ENCODE measurements at regions not wholly inside any gene's neighbourhood (a gene's known extent, or its start where the extent isn't known, plus 50 kb on each side); places are given as distances from the start of the nearest gene placed in this dataset.

- no peak for DNase-seq
Measured at GRCh38 chr2:225340923-225341322, 58.6 kb upstream of the NYAP2 start.

DNA sequence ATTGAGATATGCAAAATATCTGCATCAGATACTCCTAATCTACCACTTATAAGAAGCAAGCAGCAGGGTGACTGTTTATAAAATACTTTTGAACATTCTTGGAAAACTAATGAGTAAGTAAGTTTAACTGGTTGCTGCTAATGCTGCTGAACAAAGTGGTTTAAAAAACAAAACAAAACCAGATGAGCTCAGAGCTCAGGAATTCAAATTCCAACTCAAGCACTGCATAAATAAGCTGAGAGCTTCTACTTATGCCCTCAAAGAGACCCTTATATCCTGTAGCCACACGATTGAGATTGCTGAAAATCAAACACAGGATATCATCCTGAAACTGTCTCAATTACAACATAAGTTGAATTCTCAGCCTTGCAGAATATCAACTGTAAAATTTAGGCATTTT, 62.3 kb upstream of the NYAP2 start:
- no peak for DNase-seq

GRCh38 chr2:225334514-225334913, 65.0 kb upstream of the NYAP2 start:
- no peak for DNase-seq

GRCh38 chr2:225328192-225328591, 71.3 kb upstream of the NYAP2 start:
- DNase-seq, result no peak

GRCh38 chr2:225326969-225327368, 72.5 kb upstream of the NYAP2 start:
- DNase-seq, result no peak

GRCh38 chr2:225319872-225320271, 79.6 kb upstream of the NYAP2 start:
- no peak for DNase-seq

- no peak for DNase-seq
Measured at GRCh38 chr2:225318440-225318839, 81.1 kb upstream of the NYAP2 start.

DNA sequence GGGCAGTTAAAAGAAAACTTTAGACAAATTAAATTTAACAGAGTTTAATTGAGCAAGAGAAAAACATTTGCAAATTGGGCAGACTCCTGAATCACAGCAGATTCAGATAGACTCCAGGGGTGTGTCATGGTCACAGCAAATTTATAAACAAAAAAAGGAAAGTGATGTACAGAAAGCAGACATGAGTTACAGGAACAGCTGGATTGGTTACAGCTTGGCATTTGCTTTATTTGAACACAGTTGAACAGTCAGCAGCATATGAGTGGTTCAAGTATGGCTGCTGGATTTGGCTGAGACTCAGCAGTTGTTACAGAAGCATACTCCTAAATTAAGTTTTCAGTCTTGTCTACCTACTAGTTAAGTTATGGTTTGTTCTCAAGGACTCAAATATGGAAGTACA, 82.3 kb upstream of the NYAP2 start:
- no peak for DNase-seq

GRCh38 chr2:225310745-225311144, 88.8 kb upstream of the NYAP2 start:
- DNase-seq, result no peak

DNA sequence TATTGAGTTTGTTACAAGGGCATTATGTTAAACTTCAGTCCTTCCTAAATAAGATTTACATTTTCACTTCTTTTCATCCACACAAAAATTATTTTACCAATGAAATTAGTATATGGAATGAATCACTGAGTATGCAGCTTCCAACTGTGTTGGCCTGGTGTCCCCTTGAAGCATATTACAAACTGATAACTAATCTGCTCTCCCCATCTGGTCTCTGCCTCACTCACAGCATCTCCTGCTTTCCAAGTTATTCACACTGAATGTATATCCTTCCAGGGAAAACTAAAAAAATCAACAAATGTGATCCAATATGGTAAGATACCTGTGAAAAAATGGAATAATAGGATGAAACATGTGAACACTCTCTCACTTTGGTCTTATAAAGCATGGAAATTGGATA, 90.0 kb upstream of the NYAP2 start:
- DNase-seq, result no peak

DNA sequence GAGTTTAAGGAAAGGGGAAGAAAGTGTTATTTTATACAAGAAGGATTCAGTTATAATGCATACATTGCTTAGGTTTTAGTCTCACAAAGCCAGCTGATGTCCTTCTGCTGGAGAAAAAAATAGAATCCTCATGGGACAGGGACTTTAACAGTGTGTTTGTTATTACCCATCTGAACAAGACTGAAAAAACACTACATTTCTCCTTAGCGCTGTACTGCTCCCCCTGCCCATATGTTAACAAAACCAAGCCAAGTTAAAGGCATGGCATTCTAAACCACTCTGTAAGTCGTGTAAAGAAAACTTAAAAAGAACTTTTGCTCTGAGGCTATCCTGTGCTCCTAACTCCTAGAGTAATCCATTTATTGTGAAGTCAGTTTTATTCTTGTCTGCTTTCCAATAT, 102.6 kb upstream of the NYAP2 start:
- DNase-seq, result no peak

DNA sequence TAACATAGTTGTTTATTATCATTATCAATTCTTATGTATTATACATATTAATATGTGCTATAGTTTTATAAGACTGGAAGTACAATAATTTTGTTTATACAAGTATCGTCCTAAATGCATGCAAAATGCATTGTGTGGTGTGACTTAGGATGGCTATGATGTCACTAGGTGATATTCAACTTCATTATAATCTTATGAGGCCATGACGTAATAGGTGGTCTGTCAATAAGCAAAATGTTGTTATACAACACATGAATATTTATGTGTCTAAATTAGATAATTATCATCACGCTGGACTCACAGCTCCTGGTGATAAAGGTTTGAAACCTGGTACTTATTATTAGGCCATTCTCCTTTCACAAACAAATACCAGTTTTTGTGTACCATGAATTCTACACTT, 104.4 kb upstream of the NYAP2 start:
- DNase-seq, result no peak

DNA sequence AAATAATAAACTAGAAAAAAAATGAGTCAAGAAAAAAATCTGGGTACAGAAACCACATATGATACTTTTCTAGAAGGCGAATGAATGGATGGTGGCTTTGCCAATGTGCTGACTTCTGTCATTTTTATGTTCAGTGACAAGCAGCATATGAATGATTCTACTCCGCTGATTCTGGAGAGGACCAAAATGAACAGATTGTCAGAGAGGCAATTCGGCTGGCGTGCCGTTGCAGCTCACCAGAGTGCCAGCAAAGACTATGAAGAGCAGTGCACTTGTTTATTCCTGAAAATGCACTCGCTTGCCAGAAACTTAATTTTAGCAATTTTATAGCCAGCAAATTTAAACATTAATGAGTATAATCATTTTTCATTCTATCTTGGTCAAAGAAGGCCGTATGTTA, 105.9 kb upstream of the NYAP2 start:
- no peak for DNase-seq

- no peak for DNase-seq
Measured at GRCh38 chr2:225290757-225291400, 108.6 kb upstream of the NYAP2 start.

DNA sequence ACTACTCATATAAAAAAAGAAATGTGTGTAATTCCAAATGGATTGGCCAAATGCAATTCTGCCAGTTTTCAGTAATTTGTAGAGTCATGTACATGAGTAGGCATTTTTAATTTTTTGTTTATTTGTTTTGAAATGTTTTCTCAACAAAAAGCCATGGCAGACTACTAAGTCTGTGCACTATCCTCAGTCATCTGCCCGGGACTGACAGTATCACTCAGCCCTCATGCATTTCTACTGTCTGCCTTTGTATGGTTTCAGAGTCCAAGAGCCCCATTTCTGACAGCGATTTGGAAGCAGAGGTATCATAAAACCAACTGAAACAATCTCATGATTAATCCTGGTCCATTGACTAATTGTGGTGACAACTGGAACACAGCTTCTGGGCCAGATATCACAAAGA, 109.9 kb upstream of the NYAP2 start:
- DNase-seq, result no peak

- no peak for DNase-seq
Measured at GRCh38 chr2:225288986-225289385, 110.5 kb upstream of the NYAP2 start.

DNA sequence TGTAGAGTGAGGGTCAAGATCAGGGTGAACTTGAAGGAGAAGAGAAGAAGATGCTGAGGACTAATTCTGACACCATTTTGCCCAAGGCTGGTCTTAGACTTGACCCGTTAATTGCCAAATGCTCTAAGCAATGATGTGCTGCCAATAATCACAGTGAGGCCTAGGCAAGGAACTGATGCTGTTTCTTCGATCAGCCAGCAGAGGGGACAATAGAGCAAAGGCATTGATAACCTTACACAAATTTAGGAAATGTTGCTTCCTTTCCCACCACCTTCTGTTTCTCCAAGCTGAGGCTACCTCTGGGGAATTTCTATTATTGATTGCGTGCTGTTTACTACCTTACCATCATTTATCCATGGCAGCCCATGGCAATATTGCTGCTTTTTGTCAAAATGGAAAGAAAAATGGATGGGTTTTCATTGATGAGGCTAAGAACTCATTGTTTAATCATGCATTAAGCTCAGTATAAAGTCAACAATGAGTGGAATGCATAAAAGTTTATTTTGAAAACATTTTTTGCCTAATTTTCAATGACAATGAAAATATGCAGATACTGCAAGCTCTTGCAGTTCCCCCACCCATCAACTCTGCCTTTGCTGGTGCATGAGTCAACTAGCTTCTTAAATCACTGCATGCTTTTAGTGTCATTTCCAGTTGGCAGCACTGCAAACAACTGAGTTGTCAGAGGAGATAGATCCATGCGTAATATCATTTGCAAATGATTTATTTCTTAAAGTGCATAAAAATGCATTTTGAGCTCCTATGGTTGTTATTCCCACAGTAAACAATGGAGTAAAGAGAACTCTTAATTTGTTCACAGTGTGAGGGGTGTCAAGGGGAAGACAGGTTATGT, 116.4 kb upstream of the NYAP2 start:
- peak; percentile 33 to 48 (median 45) for DNase-seq

- DNase-seq, result no peak
Measured at GRCh38 chr2:225276207-225276606, 123.3 kb upstream of the NYAP2 start.

GRCh38 chr2:225275443-225275842, 124.1 kb upstream of the NYAP2 start:
- no peak for DNase-seq

- no peak for DNase-seq
Measured at GRCh38 chr2:225274751-225275150, 124.8 kb upstream of the NYAP2 start.

DNA sequence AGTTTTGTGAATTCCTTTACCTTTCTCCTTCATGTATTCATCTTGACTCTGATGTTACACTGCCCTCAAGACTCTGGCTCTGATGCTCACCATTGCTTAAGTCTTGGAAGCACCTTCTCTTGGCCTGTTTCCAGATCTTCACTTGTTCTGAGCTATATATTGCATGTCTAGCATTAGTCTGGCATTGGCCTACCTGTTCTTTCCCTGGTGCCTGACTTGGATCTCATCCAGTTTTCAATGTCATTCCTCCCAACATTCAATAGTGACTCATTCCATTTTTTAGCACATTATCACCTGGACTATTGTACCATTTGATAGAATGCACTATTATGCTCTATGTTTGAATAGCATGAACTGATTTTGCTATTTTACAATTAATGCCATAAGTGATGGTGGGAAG, 127.3 kb upstream of the NYAP2 start:
- DNase-seq, result no peak

- DNase-seq, result peak; percentile 83 to 92 (median 91)
Measured at GRCh38 chr2:225270861-225271260, 128.6 kb upstream of the NYAP2 start.

DNA sequence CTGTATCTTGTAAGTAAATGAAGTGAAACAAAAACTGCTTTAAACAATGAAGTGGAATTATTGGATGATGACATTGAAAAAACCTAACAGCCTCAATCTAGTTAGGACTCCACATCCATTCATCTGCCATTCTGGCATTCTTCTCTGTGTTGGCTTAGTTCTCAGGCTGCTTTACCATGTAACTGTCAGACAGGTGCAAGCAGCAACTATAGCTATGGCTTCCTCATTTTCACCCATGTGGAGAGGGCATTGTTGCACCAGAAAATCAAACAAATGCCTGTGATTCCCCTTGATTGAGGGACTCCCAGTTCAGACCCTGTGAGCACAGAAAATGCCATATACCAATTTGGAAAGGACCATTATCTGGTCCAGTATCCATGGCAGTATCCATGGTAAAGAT, 129.5 kb upstream of the NYAP2 start:
- DNase-seq, result no peak

DNA sequence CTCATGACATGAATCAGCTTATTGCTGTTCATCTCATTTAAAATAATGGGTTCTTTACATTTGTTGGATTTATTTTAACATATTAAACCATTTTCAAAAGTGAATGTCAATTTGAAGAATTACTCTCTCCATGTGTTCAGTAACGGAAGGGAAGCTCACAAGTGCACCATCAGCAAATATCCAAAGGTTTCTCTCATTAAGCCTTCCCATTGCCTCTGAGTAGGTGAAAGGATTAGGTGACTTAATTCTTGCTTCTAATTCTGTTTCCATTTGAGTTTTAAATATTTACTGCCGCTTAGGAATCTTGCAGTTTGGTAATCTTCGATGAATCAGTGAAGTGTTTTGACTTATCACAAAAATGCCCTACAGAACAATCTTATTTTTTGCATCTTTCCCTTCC, 145.1 kb upstream of the NYAP2 start:
- DNase-seq, result no peak

DNA sequence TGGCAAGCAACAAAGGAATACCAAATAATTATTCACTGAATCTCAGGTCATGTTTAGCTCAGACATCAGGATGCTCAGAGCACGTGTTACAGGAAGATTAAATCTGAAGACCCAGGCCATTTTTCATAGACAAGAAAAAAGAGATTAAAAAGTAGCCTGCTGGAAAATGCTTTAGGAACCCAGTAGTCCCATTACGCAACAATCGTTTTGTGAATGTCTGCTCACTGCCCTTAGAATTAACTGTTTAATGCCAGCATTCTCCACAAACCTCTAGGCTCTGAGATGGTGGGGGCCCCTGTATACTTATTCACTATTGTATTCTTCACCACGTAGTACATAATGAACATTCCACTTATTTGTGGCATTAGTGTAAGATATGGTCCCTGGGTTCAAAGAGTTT, 154.6 kb upstream of the NYAP2 start:
- no peak for DNase-seq
